Naive thymus-derived CD4-positive, alpha-beta T cell (primary cell): ENCODE measurements at regions not wholly inside any gene's neighbourhood (a gene's known extent, or its start where the extent isn't known, plus 50 kb on each side); places are given as distances from the start of the nearest gene placed in this dataset.

Source experiments
- ATAC-seq: fragments of 150-1000 bp; cut with Tn5 transposase; 2 replicates; pipeline ENCODE4 v1.10.0; 2021; ENCODE audit warnings: mild to moderate bottlenecking, moderate library complexity
- CTCF ChIA-PET: fragments of 350-600 bp; sonication (Branson Sonifier 250); formaldehyde crosslinking; loops from one replicate; lab custom pipeline; 2021; ENCODE audit warnings: antibody characterized with exemption; lab: Charles Lee
- POLR2A ChIA-PET: fragments of 350-600 bp; sonication (Branson Sonifier 250); formaldehyde crosslinking; loops from one replicate; lab custom pipeline; 2021; ENCODE audit warnings: antibody characterized with exemption, inconsistent platforms; lab: Charles Lee
- DNase-seq, 9 donors: peaks; one replicate each; pipeline versions ENCODE4 v3.0.0 to v3.0.0-alpha.2; 2020 to 2022; ENCODE audit warnings: mixed read lengths in 1 of 9
- H3K27ac ChIP-seq: one replicate; pipeline ENCODE4 v1.7.0; 2013; ENCODE audit warnings: mild to moderate bottlenecking, low read depth, low read length, moderate library complexity
- H3K27me3 ChIP-seq, 2 donors: one replicate each; pipeline ENCODE4 v1.7.0; 2013; ENCODE audit warnings: low read length in 2 of 2, mild to moderate bottlenecking in 2 of 2, moderate library complexity in 2 of 2; ENCODE audit not compliant: control insufficient read depth in 2 of 2, insufficient read depth in 2 of 2
- H3K36me3 ChIP-seq, 3 experiments: 1 replicate in 2 of 3; 2 replicates in 1 of 3; pipeline ENCODE4 v1.7.0; 2013; ENCODE audit warnings: low read length in 3 of 3, mild to moderate bottlenecking in 3 of 3, moderate library complexity in 1 of 3; ENCODE audit not compliant: insufficient read depth in 3 of 3, control insufficient read depth in 2 of 3
- H3K4me1 ChIP-seq, 2 donors: one replicate each; pipeline ENCODE4 v1.7.0; 2013; ENCODE audit warnings: low read length in 2 of 2, mild to moderate bottlenecking in 2 of 2, moderate library complexity in 1 of 2; ENCODE audit not compliant: control insufficient read depth in 2 of 2, insufficient read depth in 2 of 2
- H3K4me3 ChIP-seq: 2 replicates; pipeline ENCODE4 v1.7.0; 2013; ENCODE audit warnings: mild to moderate bottlenecking, low read length
- H3K9me3 ChIP-seq, 3 experiments: 1 replicate in 2 of 3; 2 replicates in 1 of 3; pipeline ENCODE4 v1.7.0; 2013; ENCODE audit warnings: low read length in 3 of 3; ENCODE audit not compliant: control insufficient read depth in 2 of 3
- H3K27ac Mint-ChIP-seq, 9 donors: one replicate each; pipeline ENCODE4 v1.8.0; 2020 to 2022; ENCODE audit warnings: mixed read lengths in 9 of 9, mild to moderate bottlenecking in 8 of 9, moderate library complexity in 5 of 9, inconsistent platforms in 2 of 9
- H3K27me3 Mint-ChIP-seq, 5 donors: one replicate each; pipeline ENCODE4 v1.8.0; 2021 to 2022; ENCODE audit warnings: mixed read lengths in 5 of 5, mild to moderate bottlenecking in 1 of 5
- H3K36me3 Mint-ChIP-seq, 5 donors: one replicate each; pipeline ENCODE4 v1.8.0; 2020 to 2022; ENCODE audit warnings: mixed read lengths in 5 of 5, mild to moderate bottlenecking in 3 of 5, inconsistent platforms in 1 of 5
- H3K4me1 Mint-ChIP-seq, 7 donors: one replicate each; pipeline ENCODE4 v1.8.0; 2020 to 2022; ENCODE audit warnings: mixed read lengths in 7 of 7, mild to moderate bottlenecking in 3 of 7, inconsistent platforms in 1 of 7
- H3K4me3 Mint-ChIP-seq, 10 donors: one replicate each; pipeline ENCODE4 v1.8.0; 2020 to 2022; ENCODE audit warnings: mild to moderate bottlenecking in 10 of 10, mixed read lengths in 10 of 10, moderate library complexity in 6 of 10, inconsistent platforms in 2 of 10
- H3K9me3 Mint-ChIP-seq, 11 donors: one replicate each; pipeline ENCODE4 v1.8.0; 2020 to 2022; ENCODE audit warnings: mixed read lengths in 11 of 11, mild to moderate bottlenecking in 4 of 11, inconsistent platforms in 1 of 11, moderate library complexity in 1 of 11
- intact Hi-C, 2 donors: fragments of 100-400 bp; cut with micrococcal nuclease; formaldehyde crosslinking; loops; one replicate each; pipeline ENCODE4 v1.15.1; 2023

DNA sequence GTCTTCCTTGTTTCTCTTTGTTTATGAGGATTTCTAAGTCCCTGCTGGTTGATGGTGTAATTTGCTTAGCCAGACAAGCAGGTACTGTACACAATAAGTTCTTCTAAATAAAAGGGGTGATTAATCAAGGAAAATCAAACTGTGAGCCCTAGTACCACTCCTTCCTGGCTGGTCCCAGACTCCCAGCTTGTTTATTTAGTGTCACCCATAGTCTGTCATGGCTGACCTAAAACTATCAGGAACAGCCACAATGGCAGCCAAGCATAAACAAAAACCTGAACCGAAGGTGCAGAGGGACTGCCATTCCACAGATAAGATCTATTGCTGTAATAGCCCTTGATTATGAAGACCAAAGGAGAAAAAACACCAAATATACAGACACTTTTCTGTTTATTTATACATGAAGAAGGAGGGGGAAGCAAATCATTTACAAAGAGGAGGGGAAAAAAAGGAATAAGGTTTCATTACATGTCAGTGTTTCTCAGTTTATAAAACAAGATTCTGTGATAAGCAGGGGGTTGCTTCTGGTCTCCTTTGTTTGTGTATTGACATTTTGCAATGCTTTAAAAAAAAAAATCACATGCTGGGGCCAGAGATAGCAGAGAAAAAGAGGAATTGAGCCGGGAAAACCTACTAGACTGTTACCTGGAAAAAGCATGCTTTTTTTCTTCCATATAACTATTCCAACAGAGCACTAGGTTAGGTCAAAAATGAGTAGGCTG lies 182.4 kb upstream of the DPH6 start:
- no peak for ATAC-seq
- intact Hi-C loops, result no loop called here
- no peaks in the 10 kb centered on the region for H3K4me1 Mint-ChIP-seq
- ChIA-PET POLR2A (no interaction called here), CTCF (interaction anchor here (0.6 kb wide), 1 partner anchor 33 kb away, joined by 3 read pairs; no protein-coding TSS in a partner anchor)
- Histone ChIP-seq H3K27ac (no peak overlapping the region), H3K4me3 (no peak overlapping the region), H3K9me3 (no peaks in the 10 kb centered on the region), H3K4me1 (no peaks in the 10 kb centered on the region), H3K27me3 (no peaks in the 10 kb centered on the region), H3K36me3 (no peaks in the 10 kb centered on the region)
- H3K27ac Mint-ChIP-seq, result no peak overlapping the region
- DNase-seq, result no peak
- no peak overlapping the region for H3K4me3 Mint-ChIP-seq
- H3K27me3 Mint-ChIP-seq, result peaks cover 0 to 16% (median 5%) of the 10 kb centered on the region in 5 donors
- no peaks in the 10 kb centered on the region for H3K36me3 Mint-ChIP-seq
- peaks cover 0 to 4% (median 0%) of the 10 kb centered on the region in 11 donors for H3K9me3 Mint-ChIP-seq

DNA sequence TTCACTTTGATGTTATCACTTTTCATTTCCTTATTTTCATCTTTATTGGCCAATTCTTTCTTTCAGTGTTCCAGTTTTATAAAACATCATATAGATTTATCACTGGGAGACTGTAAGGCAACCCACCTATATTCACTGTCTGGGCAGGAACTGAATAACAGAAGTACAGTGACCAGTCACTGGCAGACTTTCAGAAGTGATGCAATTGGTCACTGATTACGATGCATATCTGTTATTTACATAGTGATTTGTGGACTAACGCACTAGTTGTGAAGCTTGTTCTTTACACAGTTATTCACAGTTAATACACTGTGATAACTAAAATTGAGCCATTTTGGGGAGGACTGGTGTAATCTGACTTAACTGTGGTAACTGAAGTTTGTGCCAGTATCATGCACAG lies 190.2 kb upstream of the DPH6 start:
- Histone ChIP-seq H3K4me3 (no peak overlapping the region), H3K27me3 (no peaks in the 10 kb centered on the region), H3K27ac (no peak overlapping the region), H3K36me3 (no peaks in the 10 kb centered on the region), H3K4me1 (no peaks in the 10 kb centered on the region), H3K9me3 (no peaks in the 10 kb centered on the region)
- no peak for DNase-seq
- Mint-ChIP-seq H3K27ac (no peak overlapping the region), H3K9me3 (peaks cover 0 to 7% (median 0%) of the 10 kb centered on the region in 11 donors), H3K36me3 (no peaks in the 10 kb centered on the region), H3K4me3 (no peak overlapping the region), H3K27me3 (peaks cover 0 to 7% (median 5%) of the 10 kb centered on the region in 5 donors), H3K4me1 (no peaks in the 10 kb centered on the region)
- ChIA-PET CTCF (no interaction called here), POLR2A (no interaction called here)
- ATAC-seq, result peak; percentile 40
- intact Hi-C loops, result no loop called here

- Histone ChIP-seq H3K27me3 (no peaks in the 10 kb centered on the region), H3K36me3 (no peaks in the 10 kb centered on the region), H3K9me3 (no peaks in the 10 kb centered on the region), H3K4me1 (no peaks in the 10 kb centered on the region), H3K27ac (no peak overlapping the region), H3K4me3 (no peak overlapping the region)
- intact Hi-C loops, result no loop called here
- no peak for ATAC-seq
- Mint-ChIP-seq H3K36me3 (no peaks in the 10 kb centered on the region), H3K9me3 (peaks cover 0 to 7% (median 0%) of the 10 kb centered on the region in 11 donors), H3K27me3 (peaks cover 0 to 5% (median 2%) of the 10 kb centered on the region in 5 donors), H3K27ac (no peak overlapping the region), H3K4me3 (no peak overlapping the region), H3K4me1 (no peaks in the 10 kb centered on the region)
- ChIA-PET POLR2A (no interaction called here), CTCF (no interaction called here)
- DNase-seq, result no peak
Measured at GRCh38 chr15:35737441-35737840, 191.5 kb upstream of the DPH6 start.

GRCh38 chr15:35738370-35738769 lies 192.4 kb upstream of the DPH6 start:
- DNase-seq, result no peak
- Histone ChIP-seq H3K4me3 (no peak overlapping the region), H3K9me3 (no peaks in the 10 kb centered on the region), H3K27me3 (no peaks in the 10 kb centered on the region), H3K27ac (no peak overlapping the region), H3K4me1 (no peaks in the 10 kb centered on the region), H3K36me3 (no peaks in the 10 kb centered on the region)
- Mint-ChIP-seq H3K36me3 (no peaks in the 10 kb centered on the region), H3K4me1 (no peaks in the 10 kb centered on the region), H3K4me3 (no peak overlapping the region), H3K27ac (no peak overlapping the region), H3K9me3 (peaks cover 0 to 7% (median 0%) of the 10 kb centered on the region in 11 donors), H3K27me3 (peaks cover 0 to 12% (median 5%) of the 10 kb centered on the region in 5 donors)
- ChIA-PET CTCF (no interaction called here), POLR2A (no interaction called here)
- intact Hi-C loops, result no loop called here
- no peak for ATAC-seq

DNA sequence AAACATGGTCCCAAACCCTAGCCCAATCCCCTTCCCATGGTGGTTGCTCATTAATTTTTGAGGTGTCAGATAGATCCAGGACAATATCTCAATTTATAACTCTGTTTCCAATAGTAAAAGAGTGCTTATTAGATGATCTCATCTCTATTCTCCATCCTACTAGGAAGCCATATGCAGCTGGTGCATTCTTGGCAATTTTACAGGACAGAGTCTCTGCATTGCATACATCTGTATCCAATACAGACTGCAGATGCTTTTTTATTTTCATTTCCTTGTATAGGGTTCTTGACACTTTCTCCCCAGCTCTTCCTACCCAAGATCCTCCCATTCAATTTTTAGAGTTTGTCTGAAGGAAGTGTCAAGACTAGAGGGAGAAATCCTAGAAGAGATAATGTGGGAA lies 194.8 kb upstream of the DPH6 start:
- ChIA-PET POLR2A (no interaction called here), CTCF (interaction anchor here (1.5 kb wide), 1 partner anchor 11 kb away, joined by 3 read pairs; no protein-coding TSS in a partner anchor)
- Histone ChIP-seq H3K9me3 (no peaks in the 10 kb centered on the region), H3K4me1 (no peaks in the 10 kb centered on the region), H3K27ac (no peak overlapping the region), H3K36me3 (no peaks in the 10 kb centered on the region), H3K27me3 (no peaks in the 10 kb centered on the region), H3K4me3 (no peak overlapping the region)
- DNase-seq, result no peak
- Mint-ChIP-seq H3K36me3 (no peaks in the 10 kb centered on the region), H3K4me3 (no peak overlapping the region), H3K27ac (peak overlapping the region in 1 of 9 donors; percentile 32), H3K9me3 (peaks cover 0 to 5% (median 0%) of the 10 kb centered on the region in 11 donors), H3K4me1 (no peaks in the 10 kb centered on the region), H3K27me3 (peaks cover 0 to 22% (median 8%) of the 10 kb centered on the region in 5 donors)
- ATAC-seq, result no peak
- intact Hi-C loops, result no loop called here

DNA sequence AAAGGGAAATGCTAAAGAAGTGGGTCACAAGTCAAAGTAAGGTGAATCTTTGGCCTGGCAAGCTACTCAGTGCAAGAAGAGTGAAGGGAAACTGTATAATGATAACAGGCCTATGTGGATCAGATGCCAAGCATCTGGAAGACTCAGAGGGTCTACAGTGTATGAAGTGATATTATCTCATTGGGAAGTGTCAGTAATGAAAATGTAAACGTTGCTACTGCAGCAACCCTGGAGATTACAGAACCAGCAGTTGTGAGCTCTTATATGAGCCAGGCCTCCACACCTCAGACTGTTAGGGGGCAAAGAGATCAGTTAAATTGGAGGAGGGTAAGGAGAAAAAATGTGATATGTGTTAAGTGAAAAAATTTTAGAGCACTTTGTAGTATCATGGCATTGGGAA lies 195.4 kb upstream of the DPH6 start:
- Histone ChIP-seq H3K27me3 (no peaks in the 10 kb centered on the region), H3K27ac (no peak overlapping the region), H3K36me3 (no peaks in the 10 kb centered on the region), H3K4me1 (no peaks in the 10 kb centered on the region), H3K9me3 (no peaks in the 10 kb centered on the region), H3K4me3 (no peak overlapping the region)
- intact Hi-C loops, result no loop called here
- Mint-ChIP-seq H3K36me3 (no peaks in the 10 kb centered on the region), H3K4me1 (no peaks in the 10 kb centered on the region), H3K9me3 (peaks cover 0 to 5% (median 0%) of the 10 kb centered on the region in 11 donors), H3K27me3 (peaks cover 0 to 22% (median 11%) of the 10 kb centered on the region in 5 donors), H3K27ac (no peak overlapping the region), H3K4me3 (no peak overlapping the region)
- POLR2A ChIA-PET, result no interaction called here
- DNase-seq (no peak), ATAC-seq (no peak)
- CTCF ChIA-PET, result no interaction called here

DNA sequence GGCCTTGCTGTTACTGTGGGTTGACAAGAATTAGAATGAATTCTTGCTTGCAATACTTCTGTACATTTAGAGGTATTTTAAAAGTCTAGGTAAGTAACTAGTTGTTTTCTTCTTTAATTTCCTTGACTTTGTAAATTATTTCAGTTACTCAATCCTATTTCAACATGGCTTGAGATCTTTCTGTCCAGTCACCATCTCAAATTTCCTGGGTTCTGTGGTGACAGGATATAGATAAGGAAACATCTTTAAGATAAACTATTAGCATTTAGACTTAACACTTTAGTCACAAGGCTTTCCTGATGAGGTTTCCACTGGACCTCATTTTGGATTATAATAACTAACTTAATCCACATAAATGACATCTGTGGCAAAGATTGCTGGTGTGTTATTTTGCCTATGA lies 195.9 kb upstream of the DPH6 start:
- peaks cover 0 to 5% (median 0%) of the 10 kb centered on the region in 11 donors for H3K9me3 Mint-ChIP-seq
- H3K4me3 Mint-ChIP-seq, result no peak overlapping the region
- CTCF ChIA-PET, result no interaction called here
- H3K4me3 ChIP-seq, result no peak overlapping the region
- H3K27me3 ChIP-seq, result no peaks in the 10 kb centered on the region
- peaks cover 0 to 22% (median 11%) of the 10 kb centered on the region in 5 donors for H3K27me3 Mint-ChIP-seq
- no peaks in the 10 kb centered on the region for H3K4me1 ChIP-seq
- no peaks in the 10 kb centered on the region for H3K36me3 ChIP-seq
- ATAC-seq, result no peak
- no peak overlapping the region for H3K27ac ChIP-seq
- POLR2A ChIA-PET, result no interaction called here
- no peaks in the 10 kb centered on the region for H3K9me3 ChIP-seq
- no peaks in the 10 kb centered on the region for H3K4me1 Mint-ChIP-seq
- intact Hi-C loops, result no loop called here
- no peaks in the 10 kb centered on the region for H3K36me3 Mint-ChIP-seq
- no peak for DNase-seq
- no peak overlapping the region for H3K27ac Mint-ChIP-seq
